Osteoblast (primary cell): ENCODE measurements at regions not wholly inside any gene's neighbourhood (a gene's known extent, or its start where the extent isn't known, plus 50 kb on each side); places are given as distances from the start of the nearest gene placed in this dataset.

Source experiments
- DNase-seq: peaks from one replicate; pipeline ENCODE4 v3.0.0; 2011; ENCODE audit warnings: low spot score, mixed read lengths; ENCODE audit not compliant: insufficient read length; ENCODE audit errors: missing footprints
- H2AFZ ChIP-seq: 2 replicates; pipeline ENCODE4 v1.6.0; 2011; ENCODE audit warnings: mild to moderate bottlenecking, low read length
- H3K27ac ChIP-seq: 2 replicates; pipeline ENCODE4 v1.5.1; 2011; ENCODE audit warnings: mild to moderate bottlenecking, low read depth, low read length, moderate library complexity
- H3K27me3 ChIP-seq: 2 replicates; pipeline ENCODE4 v1.6.0; 2012; ENCODE audit warnings: mild to moderate bottlenecking, control low read depth, inconsistent platforms, low read length, moderate library complexity; ENCODE audit not compliant: insufficient read depth
- H3K36me3 ChIP-seq: 2 replicates; pipeline ENCODE4 v1.5.1; 2011; ENCODE audit warnings: mild to moderate bottlenecking, low read length, control low read depth, moderate library complexity; ENCODE audit not compliant: insufficient read depth
- H3K4me1 ChIP-seq: 2 replicates; pipeline ENCODE4 v1.5.1; 2011; ENCODE audit warnings: mild to moderate bottlenecking, low read length, control low read depth, moderate library complexity; ENCODE audit not compliant: insufficient read depth
- H3K4me2 ChIP-seq: 2 replicates; pipeline ENCODE4 v1.6.0; 2011; ENCODE audit warnings: mild to moderate bottlenecking, low read length; ENCODE audit not compliant: insufficient read depth
- H3K4me3 ChIP-seq: fragments of 200-600 bp; sonication (generic); 3 replicates; pipeline ENCODE4 v1.5.1; 2012; ENCODE audit warnings: mild to moderate bottlenecking, low read length, inconsistent platforms; ENCODE audit not compliant: insufficient read depth
- H3K79me2 ChIP-seq: 2 replicates; pipeline ENCODE4 v1.6.0; 2012; ENCODE audit warnings: mild to moderate bottlenecking, low read length, control low read depth, inconsistent platforms; ENCODE audit not compliant: insufficient read depth
- H3K9me3 ChIP-seq: 2 replicates; pipeline ENCODE4 v1.5.1; 2011; ENCODE audit warnings: low read depth, low read length, control low read depth
- H4K20me1 ChIP-seq: 2 replicates; pipeline ENCODE4 v1.6.0; 2012; ENCODE audit warnings: mild to moderate bottlenecking, low read length, control low read depth; ENCODE audit not compliant: insufficient read depth
- CTCF ChIP-seq: IDR thresholded peaks from 2 replicates; pipeline ENCODE4 v1.5.1; 2011; ENCODE audit warnings: mild to moderate bottlenecking, low read depth, low read length, moderate library complexity; ENCODE audit errors: extremely low read depth

DNA sequence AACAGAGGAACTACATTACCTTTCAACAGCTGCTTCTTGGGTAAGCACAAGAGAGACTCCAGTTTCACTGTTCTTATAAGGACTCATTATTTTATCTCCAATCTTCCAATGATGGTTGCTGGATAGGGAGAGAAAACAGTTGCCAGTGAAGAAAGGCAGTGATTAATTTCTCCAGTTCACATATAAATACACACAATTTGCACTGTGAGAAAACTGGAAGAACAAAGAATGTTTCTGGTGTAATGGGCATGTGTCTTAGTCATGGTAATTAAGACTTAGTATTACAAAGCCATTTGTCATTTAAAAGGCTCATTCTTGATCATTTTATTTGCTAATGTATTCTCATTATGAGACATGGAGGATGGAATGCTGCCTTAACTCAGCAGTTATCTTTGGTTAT is 78.0 kb upstream of the FAR2 start:
- Histone ChIP-seq H3K27ac (no peak overlapping the region), H3K36me3 (no peaks in the 10 kb centered on the region), H3K79me2 (no peaks in the 10 kb centered on the region), H2AFZ (no peak overlapping the region), H3K4me1 (peaks cover 9% of the 10 kb centered on the region), H3K9me3 (no peaks in the 10 kb centered on the region), H3K27me3 (no peaks in the 10 kb centered on the region), H3K4me3 (no peak overlapping the region), H4K20me1 (no peaks in the 10 kb centered on the region), H3K4me2 (no peak overlapping the region)
- DNase-seq, result no peak
- TF ChIP-seq CTCF, result no peak

DNA sequence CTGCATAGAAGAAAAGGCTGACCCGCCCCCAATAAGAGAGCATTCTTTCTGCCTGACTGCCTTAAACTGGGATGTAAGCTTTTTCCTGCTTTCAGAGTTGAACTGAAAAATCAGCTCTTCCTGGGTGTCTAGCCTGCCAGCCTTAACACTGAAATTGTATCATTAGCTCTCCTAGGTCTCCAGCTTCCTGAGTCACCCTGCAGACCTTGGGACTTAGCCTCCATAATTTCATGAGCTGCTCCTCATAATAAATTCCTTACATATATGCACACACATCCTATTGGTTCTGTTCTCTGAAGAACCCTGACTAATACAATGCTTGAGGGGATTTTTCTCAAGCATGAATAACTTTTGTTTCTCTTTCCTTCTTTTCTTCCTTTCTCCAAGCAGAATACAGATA is 76.4 kb upstream of the FAR2 start:
- Histone ChIP-seq H3K79me2 (no peaks in the 10 kb centered on the region), H3K9me3 (no peaks in the 10 kb centered on the region), H3K4me1 (peaks cover 9% of the 10 kb centered on the region), H3K4me3 (no peak overlapping the region), H3K4me2 (no peak overlapping the region), H3K27me3 (no peaks in the 10 kb centered on the region), H4K20me1 (no peaks in the 10 kb centered on the region), H3K27ac (no peak overlapping the region), H2AFZ (no peak overlapping the region), H3K36me3 (no peaks in the 10 kb centered on the region)
- TF ChIP-seq CTCF, result no peak
- no peak for DNase-seq

DNA sequence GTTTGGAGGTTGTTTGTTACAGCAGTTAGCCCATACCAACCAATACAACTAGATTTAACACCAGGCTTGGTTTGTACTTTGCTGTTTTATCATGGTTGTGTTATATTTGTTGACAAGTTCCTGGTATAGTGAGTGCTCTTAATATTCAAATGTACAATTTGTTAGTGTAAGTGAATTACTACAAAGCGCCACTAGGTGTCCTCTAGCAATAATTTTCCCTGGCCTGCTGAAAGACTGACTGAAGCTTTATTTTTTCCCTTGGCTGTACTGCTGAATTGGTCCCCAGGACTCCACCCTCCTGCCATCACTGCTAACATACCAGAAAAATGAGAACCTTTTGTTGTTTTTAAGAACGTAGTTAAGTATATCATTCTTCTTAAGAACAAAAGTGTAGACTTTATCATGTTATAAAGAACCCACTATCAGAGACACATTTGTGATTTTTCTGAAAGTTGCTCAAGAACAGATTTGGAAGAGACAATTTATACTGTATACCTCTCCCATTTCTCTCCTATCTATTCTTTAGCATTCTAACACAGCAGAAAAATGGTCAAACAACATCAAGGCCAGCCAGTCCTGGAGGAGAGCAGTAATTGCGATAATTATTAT is 75.3 kb upstream of the FAR2 start:
- no peaks in the 10 kb centered on the region for H3K79me2 ChIP-seq
- TF ChIP-seq CTCF, result peak; percentile 74
- no peak overlapping the region for H2AFZ ChIP-seq
- H4K20me1 ChIP-seq, result no peaks in the 10 kb centered on the region
- no peaks in the 10 kb centered on the region for H3K9me3 ChIP-seq
- H3K4me3 ChIP-seq, result no peak overlapping the region
- H3K4me2 ChIP-seq, result no peak overlapping the region
- H3K27ac ChIP-seq, result no peak overlapping the region
- no peaks in the 10 kb centered on the region for H3K27me3 ChIP-seq
- no peak for DNase-seq
- peaks cover 9% of the 10 kb centered on the region for H3K4me1 ChIP-seq
- no peaks in the 10 kb centered on the region for H3K36me3 ChIP-seq

DNA sequence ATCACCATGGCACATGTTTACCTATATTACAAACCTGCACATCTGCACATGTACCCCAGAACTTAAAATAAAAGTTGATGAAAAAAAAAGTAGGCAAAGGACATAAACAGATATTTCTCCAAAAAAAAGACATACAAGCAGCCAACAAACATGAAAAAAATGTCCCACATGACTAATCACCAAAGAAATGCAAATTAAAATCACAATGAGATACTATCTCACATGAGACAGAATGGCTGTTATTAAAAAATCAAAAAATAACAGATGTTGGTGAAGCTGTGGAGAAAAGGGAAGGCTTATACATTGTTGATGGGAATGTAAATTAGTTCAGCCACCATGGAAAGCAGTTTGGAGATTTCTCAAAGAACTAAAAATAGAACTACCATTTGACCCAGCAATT is 68.0 kb upstream of the FAR2 start:
- TF ChIP-seq CTCF, result no peak
- H2AFZ ChIP-seq, result no peak overlapping the region
- H3K36me3 ChIP-seq, result no peaks in the 10 kb centered on the region
- H3K9me3 ChIP-seq, result no peaks in the 10 kb centered on the region
- DNase-seq, result no peak
- H4K20me1 ChIP-seq, result no peaks in the 10 kb centered on the region
- no peaks in the 10 kb centered on the region for H3K79me2 ChIP-seq
- no peak overlapping the region for H3K4me3 ChIP-seq
- H3K27ac ChIP-seq, result no peak overlapping the region
- H3K4me1 ChIP-seq, result no peaks in the 10 kb centered on the region
- no peak overlapping the region for H3K4me2 ChIP-seq
- H3K27me3 ChIP-seq, result no peaks in the 10 kb centered on the region
